Adrenal gland (tissue), 5 donors: ENCODE measurements at regions not wholly inside any gene's neighbourhood (a gene's known extent, or its start where the extent isn't known, plus 50 kb on each side); places are given as distances from the start of the nearest gene placed in this dataset.

Experiments used
- POLR2A ChIP-seq, 2 donors: fragments of 450-650 bp; IDR thresholded peaks; one replicate each; pipeline ENCODE4 v1.6.1; 2017; ENCODE audit warnings: antibody characterized with exemption in 2 of 2, mild to moderate bottlenecking in 2 of 2, moderate library complexity in 1 of 2
- TF ChIP-seq, protein P1 (sequence below), 6 experiments: fragments of 450-650 bp in 4 of 6; fragments of 200-600 bp in 2 of 6; sonication (generic) in 1 of 6; IDR thresholded peaks; 1 replicate in 5 of 6; 2 replicates in 1 of 6; pipeline versions ENCODE4 v1.5.1 to v1.8.0; 2016 to 2021; ENCODE audit warnings: antibody characterized with exemption in 6 of 6, mild to moderate bottlenecking in 2 of 6, moderate library complexity in 1 of 6
- donor health status: DM: no; HTN: no; CAD: no.

DNA sequence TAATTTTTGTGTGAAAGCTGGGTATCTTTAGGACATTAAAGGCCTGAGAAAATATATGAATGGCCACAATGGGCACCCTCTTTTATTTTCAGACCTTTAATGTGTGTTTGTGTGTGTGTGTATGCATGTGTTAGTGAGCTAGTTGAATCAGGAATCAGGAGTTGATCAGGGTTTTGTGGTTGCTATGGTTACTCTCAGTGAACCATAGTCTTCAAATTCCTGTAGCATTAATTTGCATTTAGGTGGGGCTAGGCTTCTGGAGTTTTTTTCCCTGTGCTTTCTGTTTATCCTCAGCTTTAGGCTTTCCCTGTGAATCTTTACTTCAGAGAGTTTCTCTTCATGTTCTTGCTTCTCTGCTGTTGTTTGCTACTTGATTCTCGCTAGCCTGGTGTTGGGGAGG, 122.0 kb upstream of the ONECUT1 start:
- no peak for TF ChIP-seq POLR2A (IDR thresholded peaks at IDR 0.05)
- TF ChIP-seq, protein P1, sequence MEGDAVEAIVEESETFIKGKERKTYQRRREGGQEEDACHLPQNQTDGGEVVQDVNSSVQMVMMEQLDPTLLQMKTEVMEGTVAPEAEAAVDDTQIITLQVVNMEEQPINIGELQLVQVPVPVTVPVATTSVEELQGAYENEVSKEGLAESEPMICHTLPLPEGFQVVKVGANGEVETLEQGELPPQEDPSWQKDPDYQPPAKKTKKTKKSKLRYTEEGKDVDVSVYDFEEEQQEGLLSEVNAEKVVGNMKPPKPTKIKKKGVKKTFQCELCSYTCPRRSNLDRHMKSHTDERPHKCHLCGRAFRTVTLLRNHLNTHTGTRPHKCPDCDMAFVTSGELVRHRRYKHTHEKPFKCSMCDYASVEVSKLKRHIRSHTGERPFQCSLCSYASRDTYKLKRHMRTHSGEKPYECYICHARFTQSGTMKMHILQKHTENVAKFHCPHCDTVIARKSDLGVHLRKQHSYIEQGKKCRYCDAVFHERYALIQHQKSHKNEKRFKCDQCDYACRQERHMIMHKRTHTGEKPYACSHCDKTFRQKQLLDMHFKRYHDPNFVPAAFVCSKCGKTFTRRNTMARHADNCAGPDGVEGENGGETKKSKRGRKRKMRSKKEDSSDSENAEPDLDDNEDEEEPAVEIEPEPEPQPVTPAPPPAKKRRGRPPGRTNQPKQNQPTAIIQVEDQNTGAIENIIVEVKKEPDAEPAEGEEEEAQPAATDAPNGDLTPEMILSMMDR (IDR thresholded peaks at IDR 0.05), result no peak
